Colonic mucosa (tissue), 4 donors: ENCODE measurements at regions not wholly inside any gene's neighbourhood (a gene's known extent, or its start where the extent isn't known, plus 50 kb on each side); places are given as distances from the start of the nearest gene placed in this dataset.

Source experiments
- DNase-seq: peaks from one replicate; pipeline ENCODE4 v3.0.0-alpha.2; 2020
- H3K27ac ChIP-seq: fragments of 200-600 bp; one replicate; pipeline ENCODE4 v1.8.0; 2021
- H3K27me3 ChIP-seq: fragments of 200-600 bp; one replicate; pipeline ENCODE4 v1.8.0; 2021
- H3K36me3 ChIP-seq: fragments of 200-600 bp; one replicate; pipeline ENCODE4 v1.8.0; 2021
- H3K4me1 ChIP-seq: fragments of 200-600 bp; one replicate; pipeline ENCODE4 v1.8.0; 2021; ENCODE audit warnings: mild to moderate bottlenecking
- H3K4me3 ChIP-seq: fragments of 200-600 bp; one replicate; pipeline ENCODE4 v1.8.0; 2021
- H3K9ac ChIP-seq, 2 donors: one replicate each; pipeline ENCODE4 v1.7.0; 2013; ENCODE audit warnings: control low read depth in 2 of 2, low read depth in 2 of 2, low read length in 2 of 2
- H3K9me3 ChIP-seq: fragments of 200-600 bp; one replicate; pipeline ENCODE4 v1.8.0; 2021
- CTCF ChIP-seq: fragments of 200-600 bp; IDR thresholded peaks from one replicate; pipeline ENCODE4 v1.8.0; 2022; ENCODE audit warnings: antibody characterized with exemption, mild to moderate bottlenecking
- intact Hi-C: fragments of 100-400 bp; cut with DNase I; formaldehyde crosslinking; loops from one replicate; pipeline ENCODE4 v1.14.1; 2022
- donor health status: healthy.
- donor health status: DM: no; HTN: no; CAD: no.
- donor health status: DM: no; HTN: no; CAD: no.

- no peak for TF ChIP-seq CTCF
These were observed 136.1 kb downstream of the PAPOLA start for GRCh38 chr14:96638041-96638855.

GRCh38 chr14:96639550-96639949 is 137.4 kb downstream of the PAPOLA start:
- no peak overlapping the region for H3K9ac ChIP-seq
- no peaks in the 10 kb centered on the region for H3K9me3 ChIP-seq
- no peaks in the 10 kb centered on the region for H3K36me3 ChIP-seq
- no peaks in the 10 kb centered on the region for H3K27me3 ChIP-seq
- no peak for TF ChIP-seq CTCF
- H3K27ac ChIP-seq: no peak overlapping the region
- no peak for DNase-seq
- intact Hi-C loops: no loop called here
- no peaks in the 10 kb centered on the region for H3K4me1 ChIP-seq
- H3K4me3 ChIP-seq: no peak overlapping the region

More at GRCh38 chr14:96638041-96638855, 136.1 kb downstream of the PAPOLA start:
- Histone ChIP-seq H3K4me3 (no peak overlapping the region), H3K9ac (no peak overlapping the region), H3K36me3 (no peaks in the 10 kb centered on the region), H3K4me1 (no peaks in the 10 kb centered on the region), H3K9me3 (no peaks in the 10 kb centered on the region), H3K27ac (no peak overlapping the region), H3K27me3 (no peaks in the 10 kb centered on the region)
- DNase-seq: no peak
- intact Hi-C loops: no loop called here

GRCh38 chr14:96648506-96649326 is 146.5 kb downstream of the PAPOLA start:
- no peak overlapping the region for H3K9ac ChIP-seq
- intact Hi-C loops: no loop called here

GRCh38 chr14:96649327-96649601 is 147.1 kb downstream of the PAPOLA start:
- Histone ChIP-seq H3K4me1 (no peaks in the 10 kb centered on the region), H3K36me3 (no peaks in the 10 kb centered on the region), H3K27me3 (no peaks in the 10 kb centered on the region), H3K27ac (no peak overlapping the region), H3K9me3 (no peaks in the 10 kb centered on the region), H3K9ac (no peak overlapping the region), H3K4me3 (no peak overlapping the region)
- intact Hi-C loops: no loop called here
- DNase-seq: no peak
- TF ChIP-seq CTCF: no peak

More at GRCh38 chr14:96648506-96649326, 146.5 kb downstream of the PAPOLA start:
- Histone ChIP-seq H3K36me3 (no peaks in the 10 kb centered on the region), H3K27ac (no peak overlapping the region), H3K4me3 (no peak overlapping the region), H3K9me3 (no peaks in the 10 kb centered on the region), H3K27me3 (no peaks in the 10 kb centered on the region), H3K4me1 (no peaks in the 10 kb centered on the region)
- no peak for DNase-seq
- TF ChIP-seq CTCF: no peak

- H3K27ac ChIP-seq: no peak overlapping the region
- no peak overlapping the region for H3K9ac ChIP-seq
- no peaks in the 10 kb centered on the region for H3K9me3 ChIP-seq
- TF ChIP-seq CTCF: no peak
- no peaks in the 10 kb centered on the region for H3K4me1 ChIP-seq
- H3K27me3 ChIP-seq: no peaks in the 10 kb centered on the region
- no peak overlapping the region for H3K4me3 ChIP-seq
- intact Hi-C loops: no loop called here
- H3K36me3 ChIP-seq: no peaks in the 10 kb centered on the region
- no peak for DNase-seq
These were observed 143.6 kb upstream of the VRK1 start for GRCh38 chr14:96653597-96653996.
